WTC11 (cell line): ENCODE measurements at regions not wholly inside any gene's neighbourhood (a gene's known extent, or its start where the extent isn't known, plus 50 kb on each side); places are given as distances from the start of the nearest gene placed in this dataset.

Experiments
- ATAC-seq: fragments of 200-7000 bp; cut with Tn5 transposase; 2 replicates; pipeline ENCODE4 v1.10.0; 2021; ENCODE audit warnings: mild to moderate bottlenecking, moderate library complexity
- CTCF ChIA-PET: fragments of 300-600 bp; sonication (Branson Sonifier 250); formaldehyde crosslinking; loops from one replicate; lab custom pipeline; 2021; ENCODE audit warnings: antibody characterized with exemption; lab: Charles Lee
- POLR2A ChIA-PET: fragments of 350-600 bp; sonication (Branson Sonifier 250); formaldehyde crosslinking; loops from one replicate; lab custom pipeline; 2021; ENCODE audit warnings: antibody characterized with exemption; lab: Charles Lee
- DNase-seq: peaks from one replicate; pipeline ENCODE4 v3.0.0; 2021; ENCODE audit warnings: low spot score
- H3K27ac Mint-ChIP-seq: 2 replicates; pipeline ENCODE4 v1.8.0; 2021; ENCODE audit warnings: mixed read lengths
- H3K27me3 Mint-ChIP-seq: 2 replicates; pipeline ENCODE4 v1.8.0; 2021; ENCODE audit warnings: low read depth, mild to moderate bottlenecking, moderate library complexity, mixed read lengths
- H3K36me3 Mint-ChIP-seq: 2 replicates; pipeline ENCODE4 v1.8.0; 2021; ENCODE audit warnings: mixed read lengths
- H3K4me1 Mint-ChIP-seq: 2 replicates; pipeline ENCODE4 v1.8.0; 2022; ENCODE audit warnings: mixed read lengths
- H3K4me3 Mint-ChIP-seq: 2 replicates; pipeline ENCODE4 v1.8.0; 2021; ENCODE audit warnings: mild to moderate bottlenecking, moderate library complexity, mixed read lengths
- H3K9me3 Mint-ChIP-seq: 2 replicates; pipeline ENCODE4 v1.8.0; 2021; ENCODE audit warnings: mixed read lengths
- CREB1 ChIP-seq: sonication (generic); formaldehyde crosslinking; IDR thresholded peaks from 2 replicates; pipeline ENCODE4 v1.8.0; 2023; ENCODE audit warnings: mild to moderate bottlenecking, missing genetic modification reagents
- CREM ChIP-seq: sonication (generic); formaldehyde crosslinking; IDR thresholded peaks from 2 replicates; pipeline ENCODE4 v1.8.1; 2022; ENCODE audit warnings: mild to moderate bottlenecking, missing genetic modification reagents, moderate library complexity
- CTCF ChIP-seq: fragments of 200-600 bp; IDR thresholded peaks from 2 replicates; pipeline ENCODE4 v1.8.0; 2022; ENCODE audit warnings: antibody characterized with exemption
- ERG ChIP-seq: fragments of 250-450 bp; sonication (Bioruptor Pico); IDR thresholded peaks from 2 replicates; pipeline ENCODE4 v1.8.0; 2021; ENCODE audit warnings: mild to moderate bottlenecking
- HMGXB4 ChIP-seq: sonication (generic); formaldehyde crosslinking; IDR thresholded peaks from 2 replicates; pipeline ENCODE4 v1.8.1; 2023; ENCODE audit warnings: mild to moderate bottlenecking, moderate library complexity, missing genetic modification reagents
- JUN ChIP-seq: sonication (generic); formaldehyde crosslinking; IDR thresholded peaks from 2 replicates; pipeline ENCODE4 v1.8.0; 2023; ENCODE audit warnings: mild to moderate bottlenecking, missing genetic modification reagents
- KAT7 ChIP-seq: sonication (generic); formaldehyde crosslinking; IDR thresholded peaks from 2 replicates; pipeline ENCODE4 v1.8.1; 2023; ENCODE audit warnings: missing genetic modification reagents, mild to moderate bottlenecking, borderline replicate concordance
- MAX ChIP-seq: sonication (generic); formaldehyde crosslinking; IDR thresholded peaks from 2 replicates; pipeline ENCODE4 v1.8.0; 2022; ENCODE audit warnings: mild to moderate bottlenecking, missing genetic modification reagents
- NFYB ChIP-seq: sonication (generic); formaldehyde crosslinking; conservative IDR thresholded peaks from 2 replicates; pipeline ENCODE4 v1.8.0; 2022; ENCODE audit warnings: low read depth, missing genetic modification reagents
- NR1H2 ChIP-seq: sonication (generic); formaldehyde crosslinking; IDR thresholded peaks from 2 replicates; pipeline ENCODE4 v1.9.0; 2021; ENCODE audit warnings: mild to moderate bottlenecking, moderate library complexity, missing genetic modification reagents
- OVOL2 ChIP-seq: fragments of 250-450 bp; sonication (Bioruptor Pico); IDR thresholded peaks from 2 replicates; pipeline ENCODE4 v1.9.0; 2021; ENCODE audit warnings: mild to moderate bottlenecking, borderline replicate concordance
- RELA ChIP-seq: sonication (generic); formaldehyde crosslinking; IDR thresholded peaks from 2 replicates; pipeline ENCODE4 v1.8.1; 2022; ENCODE audit warnings: missing genetic modification reagents, mild to moderate bottlenecking, borderline replicate concordance
- RORB ChIP-seq: fragments of 250-450 bp; sonication (Bioruptor Pico); IDR thresholded peaks from 2 replicates; pipeline ENCODE4 v1.9.0; 2021; ENCODE audit warnings: mild to moderate bottlenecking
- SMAD3 ChIP-seq: sonication (generic); formaldehyde crosslinking; IDR thresholded peaks from 2 replicates; pipeline ENCODE4 v1.8.0; 2022; ENCODE audit warnings: missing genetic modification reagents, mild to moderate bottlenecking, borderline replicate concordance
- SOX15 ChIP-seq: fragments of 250-450 bp; sonication (Bioruptor Pico); IDR thresholded peaks from 2 replicates; pipeline ENCODE4 v1.9.0; 2021; ENCODE audit warnings: mild to moderate bottlenecking
- STAT6 ChIP-seq: sonication (generic); formaldehyde crosslinking; conservative IDR thresholded peaks from 2 replicates; pipeline ENCODE4 v1.8.1; 2023; ENCODE audit warnings: mild to moderate bottlenecking, low read depth, missing genetic modification reagents, moderate library complexity
- USF1 ChIP-seq: sonication (generic); formaldehyde crosslinking; IDR thresholded peaks from 2 replicates; pipeline ENCODE4 v1.8.0; 2022; ENCODE audit warnings: mild to moderate bottlenecking, missing genetic modification reagents
- ZNF219 ChIP-seq: sonication (generic); formaldehyde crosslinking; IDR thresholded peaks from 2 replicates; pipeline ENCODE4 v1.8.0; 2023; ENCODE audit warnings: missing genetic modification reagents, mild to moderate bottlenecking, borderline replicate concordance
- ZNF263 ChIP-seq: sonication (generic); formaldehyde crosslinking; IDR thresholded peaks from 2 replicates; pipeline ENCODE4 v1.8.1; 2022; ENCODE audit warnings: low read depth, mild to moderate bottlenecking, moderate library complexity, missing genetic modification reagents
- ZNF396 ChIP-seq: fragments of 250-450 bp; sonication (Bioruptor Pico); IDR thresholded peaks from 2 replicates; pipeline ENCODE4 v1.8.0; 2021; ENCODE audit warnings: mild to moderate bottlenecking, moderate library complexity, borderline replicate concordance
- ZNF416 ChIP-seq: fragments of 250-450 bp; sonication (Bioruptor Pico); IDR thresholded peaks from 2 replicates; pipeline ENCODE4 v1.9.0; 2021; ENCODE audit warnings: mild to moderate bottlenecking, inconsistent platforms
- ZNF423 ChIP-seq: fragments of 250-450 bp; sonication (Bioruptor Pico); IDR thresholded peaks from 2 replicates; pipeline ENCODE4 v2.1.2; 2022; ENCODE audit warnings: mild to moderate bottlenecking, moderate library complexity
- ZNF425 ChIP-seq: fragments of 250-450 bp; sonication (Bioruptor Pico); conservative IDR thresholded peaks from 2 replicates; pipeline ENCODE4 v1.9.0; 2021; ENCODE audit warnings: mild to moderate bottlenecking
- ZNF671 ChIP-seq: fragments of 250-450 bp; sonication (Bioruptor Pico); IDR thresholded peaks from 2 replicates; pipeline ENCODE4 v1.8.0; 2021; ENCODE audit warnings: mild to moderate bottlenecking

- H3K27ac Mint-ChIP-seq, result no peak overlapping the region
- CTCF ChIA-PET, result interaction anchor here (1.3 to 1.5 kb wide), 2 partner anchors 15 to 61 kb away, joined by 3 to 4 read pairs; no protein-coding TSS in a partner anchor
- POLR2A ChIA-PET, result no interaction called here
- no peaks in the 10 kb centered on the region for H3K36me3 Mint-ChIP-seq
- TF ChIP-seq RORB (no peak), SOX15 (CRISPR knock-in tag) (no peak), SMAD3 (CRISPR knock-in tag) (no peak), USF1 (CRISPR knock-in tag) (no peak), CREM (CRISPR knock-in tag) (no peak), CTCF (no peak), RELA (CRISPR knock-in tag) (no peak), OVOL2 (CRISPR knock-in tag) (no peak), NFYB (CRISPR knock-in tag) (no peak), ZNF416 (CRISPR knock-in tag) (no peak), ZNF396 (no peak), STAT6 (CRISPR knock-in tag) (no peak)
- no peak overlapping the region for H3K4me3 Mint-ChIP-seq
- DNase-seq (no peak), ATAC-seq (no peak)
- no peaks in the 10 kb centered on the region for H3K4me1 Mint-ChIP-seq
- H3K27me3 Mint-ChIP-seq, result no peaks in the 10 kb centered on the region
- no peaks in the 10 kb centered on the region; the same call in 1 of the 2 replicates for H3K9me3 Mint-ChIP-seq
These were observed 140.7 kb upstream of the PWP1 start for GRCh38 chr12:107544937-107545336.

- no peaks in the 10 kb centered on the region; the same call in 1 of the 2 replicates for H3K9me3 Mint-ChIP-seq
- no peaks in the 10 kb centered on the region for H3K36me3 Mint-ChIP-seq
- TF ChIP-seq ZNF423 (CRISPR knock-in tag) (no peak), HMGXB4 (CRISPR knock-in tag) (no peak), NR1H2 (no peak), SMAD3 (CRISPR knock-in tag) (no peak), ZNF396 (no peak), ZNF671 (CRISPR knock-in tag) (no peak), SOX15 (CRISPR knock-in tag) (no peak), CREB1 (CRISPR knock-in tag) (no peak), ZNF219 (CRISPR knock-in tag) (no peak), ZNF263 (CRISPR knock-in tag) (no peak), OVOL2 (CRISPR knock-in tag) (no peak), KAT7 (CRISPR knock-in tag) (no peak), MAX (CRISPR knock-in tag) (no peak), ERG (no peak), ZNF425 (CRISPR knock-in tag) (no peak), RELA (CRISPR knock-in tag) (no peak), JUN (CRISPR knock-in tag) (no peak)
- POLR2A ChIA-PET, result no interaction called here
- CTCF ChIA-PET, result interaction anchor here (1.3 to 1.5 kb wide), 2 partner anchors 15 to 60 kb away, joined by 3 to 4 read pairs; no protein-coding TSS in a partner anchor
- no peak overlapping the region for H3K4me3 Mint-ChIP-seq
- ATAC-seq (no peak), DNase-seq (no peak)
- H3K4me1 Mint-ChIP-seq, result no peaks in the 10 kb centered on the region
- H3K27ac Mint-ChIP-seq, result no peak overlapping the region
- H3K27me3 Mint-ChIP-seq, result no peaks in the 10 kb centered on the region
These were observed 139.8 kb upstream of the PWP1 start for GRCh38 chr12:107545737-107546353.
